ENCODE measurements at regions not wholly inside any gene's neighbourhood (a gene's known extent, or its start where the extent isn't known, plus 50 kb on each side); places are given as distances from the start of the nearest gene placed in this dataset.

GRCh38 chr6:119557239-119557638 is 207.7 kb upstream of the MAN1A1 start:
- no peak for TF ChIP-seq CTCF (conservative IDR thresholded peaks at IDR 0.05; ENCODE audit: low read depth)
- ChIA-PET POLR2A (ENCODE audit: low non-redundant PET) (no interaction called here), CTCF (no interaction called here)
- no peak for DNase-seq (ENCODE audit: low spot score)
- no peak overlapping the region for H3K27ac ChIP-seq

- no peak overlapping the region for H3K27ac ChIP-seq
- TF ChIP-seq CTCF (conservative IDR thresholded peaks at IDR 0.05; ENCODE audit: low read depth), result no peak
- ChIA-PET POLR2A (ENCODE audit: low non-redundant PET) (no interaction called here), CTCF (no interaction called here)
- no peak for DNase-seq (ENCODE audit: low spot score)
Measured at GRCh38 chr6:119552021-119552420, 202.5 kb upstream of the MAN1A1 start.

GRCh38 chr6:119547024-119547423 is 197.5 kb upstream of the MAN1A1 start:
- H3K27ac ChIP-seq, result no peak overlapping the region
- POLR2A ChIA-PET (ENCODE audit: low non-redundant PET), result no interaction called here
- TF ChIP-seq CTCF (conservative IDR thresholded peaks at IDR 0.05; ENCODE audit: low read depth), result no peak
- CTCF ChIA-PET, result no interaction called here
- DNase-seq (ENCODE audit: low spot score), result no peak

GRCh38 chr6:119545245-119545644 is 195.7 kb upstream of the MAN1A1 start:
- no peak for DNase-seq (ENCODE audit: low spot score)
- H3K27ac ChIP-seq, result no peak overlapping the region
- CTCF ChIA-PET, result no interaction called here
- POLR2A ChIA-PET (ENCODE audit: low non-redundant PET), result no interaction called here
- no peak for TF ChIP-seq CTCF (conservative IDR thresholded peaks at IDR 0.05; ENCODE audit: low read depth)

- no peak overlapping the region for H3K27ac ChIP-seq
- ChIA-PET POLR2A (ENCODE audit: low non-redundant PET) (no interaction called here), CTCF (no interaction called here)
- no peak for DNase-seq (ENCODE audit: low spot score)
- no peak for TF ChIP-seq CTCF (conservative IDR thresholded peaks at IDR 0.05; ENCODE audit: low read depth)
Measured at GRCh38 chr6:119544325-119545175, 195.0 kb upstream of the MAN1A1 start.

- POLR2A ChIA-PET (ENCODE audit: low non-redundant PET), result no interaction called here
- CTCF ChIA-PET, result no interaction called here
- no peak overlapping the region for H3K27ac ChIP-seq
- no peak for TF ChIP-seq CTCF (conservative IDR thresholded peaks at IDR 0.05; ENCODE audit: low read depth)
- DNase-seq (ENCODE audit: low spot score), result no peak
Measured at GRCh38 chr6:119543332-119543731, 193.8 kb upstream of the MAN1A1 start.
